ENCODE measurements at regions not wholly inside any gene's neighbourhood (a gene's known extent, or its start where the extent isn't known, plus 50 kb on each side); places are given as distances from the start of the nearest gene placed in this dataset.

DNA sequence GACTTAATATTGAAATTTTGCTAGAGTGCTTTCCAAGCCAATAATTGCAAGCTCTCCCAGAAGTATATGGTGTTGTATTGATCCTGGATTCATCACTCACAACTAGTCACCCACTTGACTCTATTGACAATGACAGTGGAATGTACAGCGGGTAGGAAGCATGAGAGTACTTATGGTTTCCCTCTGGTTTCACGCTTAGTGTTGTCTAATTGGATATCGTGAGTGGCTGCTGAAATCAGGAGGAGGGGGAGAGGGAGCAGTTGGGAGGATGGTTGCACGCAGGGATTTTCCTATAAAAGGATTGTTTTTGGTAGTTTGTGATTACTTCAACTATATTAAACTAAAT, 1819.5 kb upstream of the TENM3 start (continued):
- TF ChIP-seq, protein P1, sequence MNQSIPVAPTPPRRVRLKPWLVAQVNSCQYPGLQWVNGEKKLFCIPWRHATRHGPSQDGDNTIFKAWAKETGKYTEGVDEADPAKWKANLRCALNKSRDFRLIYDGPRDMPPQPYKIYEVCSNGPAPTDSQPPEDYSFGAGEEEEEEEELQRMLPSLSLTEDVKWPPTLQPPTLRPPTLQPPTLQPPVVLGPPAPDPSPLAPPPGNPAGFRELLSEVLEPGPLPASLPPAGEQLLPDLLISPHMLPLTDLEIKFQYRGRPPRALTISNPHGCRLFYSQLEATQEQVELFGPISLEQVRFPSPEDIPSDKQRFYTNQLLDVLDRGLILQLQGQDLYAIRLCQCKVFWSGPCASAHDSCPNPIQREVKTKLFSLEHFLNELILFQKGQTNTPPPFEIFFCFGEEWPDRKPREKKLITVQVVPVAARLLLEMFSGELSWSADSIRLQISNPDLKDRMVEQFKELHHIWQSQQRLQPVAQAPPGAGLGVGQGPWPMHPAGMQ (IDR thresholded peaks at IDR 0.05; ENCODE audit: borderline replicate concordance): no peak
- TF ChIP-seq RELA (IDR thresholded peaks at IDR 0.05; ENCODE audit: borderline replicate concordance, partially characterized antibody): no peak
- no peak for TF ChIP-seq FOS (IDR thresholded peaks at IDR 0.05; ENCODE audit: borderline replicate concordance, extremely low read depth, insufficient read length)
- no peak for TF ChIP-seq KLF5 (IDR thresholded peaks at IDR 0.05; ENCODE audit: partially characterized antibody)
- TF ChIP-seq ASH2L (IDR thresholded peaks at IDR 0.05; ENCODE audit: borderline replicate concordance, low read depth): no peak
- no peak for TF ChIP-seq CHD4 (IDR thresholded peaks at IDR 0.05)
- TF ChIP-seq, protein P2, sequence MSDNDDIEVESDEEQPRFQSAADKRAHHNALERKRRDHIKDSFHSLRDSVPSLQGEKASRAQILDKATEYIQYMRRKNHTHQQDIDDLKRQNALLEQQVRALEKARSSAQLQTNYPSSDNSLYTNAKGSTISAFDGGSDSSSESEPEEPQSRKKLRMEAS (IDR thresholded peaks at IDR 0.05; ENCODE audit: low read depth, low read length): no peak
- TF ChIP-seq, protein P3, sequence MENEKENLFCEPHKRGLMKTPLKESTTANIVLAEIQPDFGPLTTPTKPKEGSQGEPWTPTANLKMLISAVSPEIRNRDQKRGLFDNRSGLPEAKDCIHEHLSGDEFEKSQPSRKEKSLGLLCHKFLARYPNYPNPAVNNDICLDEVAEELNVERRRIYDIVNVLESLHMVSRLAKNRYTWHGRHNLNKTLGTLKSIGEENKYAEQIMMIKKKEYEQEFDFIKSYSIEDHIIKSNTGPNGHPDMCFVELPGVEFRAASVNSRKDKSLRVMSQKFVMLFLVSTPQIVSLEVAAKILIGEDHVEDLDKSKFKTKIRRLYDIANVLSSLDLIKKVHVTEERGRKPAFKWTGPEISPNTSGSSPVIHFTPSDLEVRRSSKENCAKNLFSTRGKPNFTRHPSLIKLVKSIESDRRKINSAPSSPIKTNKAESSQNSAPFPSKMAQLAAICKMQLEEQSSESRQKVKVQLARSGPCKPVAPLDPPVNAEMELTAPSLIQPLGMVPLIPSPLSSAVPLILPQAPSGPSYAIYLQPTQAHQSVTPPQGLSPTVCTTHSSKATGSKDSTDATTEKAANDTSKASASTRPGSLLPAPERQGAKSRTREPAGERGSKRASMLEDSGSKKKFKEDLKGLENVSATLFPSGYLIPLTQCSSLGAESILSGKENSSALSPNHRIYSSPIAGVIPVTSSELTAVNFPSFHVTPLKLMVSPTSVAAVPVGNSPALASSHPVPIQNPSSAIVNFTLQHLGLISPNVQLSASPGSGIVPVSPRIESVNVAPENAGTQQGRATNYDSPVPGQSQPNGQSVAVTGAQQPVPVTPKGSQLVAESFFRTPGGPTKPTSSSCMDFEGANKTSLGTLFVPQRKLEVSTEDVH (IDR thresholded peaks at IDR 0.05; ENCODE audit: low read depth, partially characterized antibody): no peak
- TF ChIP-seq KDM1A (IDR thresholded peaks at IDR 0.05; ENCODE audit: borderline replicate concordance): no peak
- TF ChIP-seq EZH2 (IDR thresholded peaks at IDR 0.05; ENCODE audit: borderline replicate concordance, control insufficient read depth, low read depth, low read length): no peak
- TF ChIP-seq SIX5 (IDR thresholded peaks at IDR 0.05; ENCODE audit: low read depth, low read length, severe bottlenecking): no peak
- TF ChIP-seq BMI1 (IDR thresholded peaks at IDR 0.05; ENCODE audit: borderline replicate concordance): no peak

All from GM12878 (cell line).